HG02943 (cell line): ENCODE measurements at regions not wholly inside any gene's neighbourhood (a gene's known extent, or its start where the extent isn't known, plus 50 kb on each side); places are given as distances from the start of the nearest gene placed in this dataset.

ENCODE experiments used
- ATAC-seq: cut with Tn5 transposase; IDR thresholded peaks from one replicate; pipeline ENCODE4 v1.9.1; 2021; ENCODE audit warnings: mild to moderate bottlenecking, low read depth, moderate library complexity; ENCODE audit not compliant: unreplicated experiment

DNA sequence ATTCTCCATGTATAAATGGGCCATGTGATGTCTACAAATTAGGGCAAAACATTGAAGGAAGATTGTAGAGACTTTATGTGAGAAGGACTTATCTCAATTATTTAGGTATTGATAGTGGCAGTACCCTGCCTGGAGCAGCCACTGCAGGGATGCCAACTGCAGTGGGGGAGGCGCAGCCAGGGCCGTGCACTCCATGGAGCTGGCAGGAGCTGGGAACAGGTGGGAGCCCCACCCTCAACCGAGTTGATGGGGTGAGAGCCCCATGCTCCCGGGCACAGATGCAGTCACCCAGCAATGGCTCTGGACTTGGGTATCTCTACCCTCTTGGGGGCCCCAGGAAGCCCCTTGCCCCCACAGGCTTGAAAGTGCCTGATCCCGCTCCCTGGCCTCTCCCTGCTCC is 564.3 kb downstream of the SLC4A3 start:
- ATAC-seq: no peak

- ATAC-seq: no peak
Measured at GRCh38 chr2:220192994-220193753, 565.7 kb downstream of the SLC4A3 start.

DNA sequence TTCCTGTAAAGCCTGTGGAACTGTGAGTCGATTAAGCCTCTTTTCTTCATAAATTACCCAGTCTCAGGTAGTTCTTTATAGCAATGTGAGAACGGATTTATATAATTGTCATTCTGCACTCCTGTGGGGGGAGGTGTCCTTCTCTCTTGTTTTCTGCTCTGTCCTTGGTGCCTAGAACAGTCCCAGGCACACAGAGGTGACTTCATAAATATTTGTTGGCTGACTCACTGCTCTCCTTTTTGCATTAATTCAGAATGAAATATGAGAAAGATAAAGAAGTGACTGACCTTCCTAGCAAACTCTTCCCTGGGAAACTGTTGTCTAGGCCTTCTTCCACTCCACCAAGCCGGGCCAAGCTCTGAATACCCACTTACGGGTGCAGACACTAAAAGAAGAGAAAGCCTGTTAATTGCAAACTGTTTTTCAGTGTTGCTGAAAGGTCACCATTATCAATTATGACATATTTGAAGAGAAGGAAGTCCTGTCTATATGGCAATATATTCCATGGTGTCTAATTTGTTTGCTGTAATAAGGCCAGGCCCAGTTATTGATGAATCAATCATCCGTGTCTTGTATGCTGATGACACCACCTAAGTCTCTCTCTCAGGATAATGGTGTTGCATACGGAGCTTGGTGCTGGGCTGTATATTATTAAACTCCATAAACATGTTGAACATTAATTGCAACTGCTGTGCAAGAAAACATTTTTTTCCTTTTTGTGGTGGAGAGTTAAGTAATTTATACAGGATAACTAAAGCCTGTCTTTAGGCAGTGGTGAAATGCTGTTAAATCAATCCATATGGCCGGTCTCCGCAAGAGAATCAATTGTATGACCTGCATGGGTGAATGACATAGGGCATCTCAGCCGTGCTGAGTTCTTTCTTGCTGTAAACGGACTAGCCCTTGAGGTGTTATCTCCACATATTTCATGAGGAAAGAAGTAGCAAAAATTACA is 567.5 kb downstream of the SLC4A3 start:
- ATAC-seq: no peak

GRCh38 chr2:220198896-220199295 is 571.5 kb downstream of the SLC4A3 start:
- ATAC-seq: no peak

GRCh38 chr2:220202066-220202465 is 574.6 kb downstream of the SLC4A3 start:
- ATAC-seq: no peak

- no peak for ATAC-seq
Measured at GRCh38 chr2:220209093-220209492, 581.7 kb downstream of the SLC4A3 start.

DNA sequence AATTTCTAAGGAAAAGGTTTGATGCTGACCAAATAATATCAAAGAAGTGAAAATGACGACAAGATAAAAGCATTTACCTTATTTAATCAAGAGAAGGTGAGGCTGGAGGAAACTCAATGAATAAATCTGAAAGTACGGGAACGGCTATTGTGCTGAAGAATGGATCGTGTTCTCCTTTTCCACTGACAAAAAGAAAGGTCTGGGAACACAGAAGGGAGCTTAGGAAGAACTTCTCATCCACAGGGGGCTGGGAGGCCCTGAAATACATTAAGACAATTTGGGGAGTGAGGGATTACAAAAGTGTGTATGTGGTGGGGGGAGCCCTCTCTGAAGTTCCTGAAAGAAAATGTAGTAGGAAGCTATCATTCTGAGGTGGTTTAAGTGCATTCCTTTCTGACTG is 582.3 kb downstream of the SLC4A3 start:
- no peak for ATAC-seq

- no peak for ATAC-seq
Measured at GRCh38 chr2:220212296-220213080, 585.1 kb downstream of the SLC4A3 start.

GRCh38 chr2:220215785-220216184 is 588.4 kb downstream of the SLC4A3 start:
- no peak for ATAC-seq

DNA sequence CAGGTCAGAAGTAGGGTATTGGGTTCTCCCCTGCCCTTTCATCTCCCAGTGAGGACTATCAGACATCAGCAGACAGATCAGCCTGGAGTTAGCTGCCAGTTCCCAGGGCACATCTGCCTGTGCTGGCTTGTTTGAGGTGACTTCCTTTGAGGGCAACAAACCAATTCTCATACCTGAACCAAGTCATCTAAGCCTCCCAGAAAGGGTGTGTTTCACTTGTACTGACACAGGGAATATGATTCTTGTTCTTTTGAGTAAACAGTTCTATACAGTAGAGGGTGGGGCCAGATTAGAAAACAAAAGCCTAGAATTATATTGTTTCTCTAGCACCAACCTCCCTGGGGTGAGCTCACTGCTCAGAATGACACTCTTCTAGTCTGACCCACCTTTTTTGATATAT is 591.9 kb downstream of the SLC4A3 start:
- no peak for ATAC-seq

GRCh38 chr2:220220009-220220408 is 592.6 kb downstream of the SLC4A3 start:
- no peak for ATAC-seq

DNA sequence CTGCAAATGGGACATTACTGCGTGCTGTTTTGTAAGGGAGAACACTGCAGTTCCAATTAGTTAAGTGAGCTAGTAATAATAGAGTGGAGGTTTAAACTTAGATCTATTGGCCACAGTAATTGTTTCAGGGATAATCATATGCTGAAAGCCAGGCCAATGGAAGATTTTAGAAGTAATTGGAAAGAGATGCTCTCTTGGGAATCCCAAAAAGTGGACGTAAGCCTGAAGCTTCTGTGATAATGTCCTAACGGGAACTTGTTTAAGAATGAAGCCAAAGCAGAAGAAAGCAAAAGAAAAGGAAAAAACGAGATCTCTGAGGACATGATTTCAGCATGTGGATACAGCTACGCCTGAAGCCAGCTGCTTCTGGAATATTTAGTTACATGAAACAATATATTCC is 594.6 kb downstream of the SLC4A3 start:
- no peak for ATAC-seq

- no peak for ATAC-seq
Measured at GRCh38 chr2:220224691-220225543, 597.5 kb downstream of the SLC4A3 start.

DNA sequence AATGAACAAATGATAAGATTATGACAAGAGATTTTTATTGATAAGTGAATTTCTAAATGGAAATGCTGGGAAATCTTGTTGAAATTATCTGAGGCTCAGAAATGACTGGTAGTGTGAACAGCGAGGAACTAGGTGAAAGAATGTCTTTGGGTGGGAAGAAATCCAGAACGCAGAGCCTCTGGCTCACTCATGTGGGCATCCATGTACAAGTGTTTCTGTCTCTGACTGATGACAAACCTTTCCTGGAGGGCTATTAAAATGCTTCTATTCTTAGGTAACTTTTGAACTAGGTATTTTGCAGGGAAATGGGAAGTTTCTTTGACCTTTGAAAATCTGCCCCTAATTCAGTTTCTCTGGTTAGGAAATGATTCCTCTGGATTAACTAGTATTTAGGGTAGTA is 598.6 kb downstream of the SLC4A3 start:
- ATAC-seq: no peak

GRCh38 chr2:220226546-220226945 is 599.1 kb downstream of the SLC4A3 start:
- ATAC-seq: no peak

- ATAC-seq: no peak
Measured at GRCh38 chr2:220227266-220227920, 600.0 kb downstream of the SLC4A3 start.

DNA sequence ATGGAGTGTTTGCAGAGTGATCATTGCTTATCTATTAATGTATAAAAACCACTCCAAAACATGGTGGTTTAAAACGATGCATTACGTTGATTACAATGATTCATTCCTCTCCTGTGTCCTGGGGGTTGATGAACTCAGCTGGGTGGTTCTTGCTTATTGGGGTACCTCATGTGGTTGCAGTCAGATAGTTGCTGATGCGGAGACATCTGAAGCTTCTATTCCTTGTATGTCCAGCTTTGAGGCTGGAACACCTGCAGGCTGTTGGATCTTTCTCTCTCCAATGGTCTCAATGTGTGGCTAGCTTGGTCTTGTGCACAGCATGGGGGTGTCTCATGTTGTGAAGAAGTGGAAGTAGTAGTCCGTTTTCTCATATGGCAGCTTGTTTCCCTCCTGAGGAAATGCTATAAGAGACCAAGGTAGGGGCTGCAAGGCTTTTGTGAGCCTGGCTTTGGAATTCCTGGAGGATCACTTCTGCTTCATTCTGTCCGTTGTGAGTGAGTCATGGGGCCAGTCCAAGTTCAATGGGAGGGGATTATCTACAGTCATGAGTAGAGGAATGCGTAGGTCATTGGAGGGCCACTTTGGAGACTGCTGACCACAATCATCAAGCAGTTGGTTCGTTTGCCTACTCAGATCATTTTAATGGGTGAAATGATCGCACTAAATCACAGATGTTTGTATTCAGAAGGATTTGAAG is 601.0 kb downstream of the SLC4A3 start:
- ATAC-seq: no peak

GRCh38 chr2:220240641-220241040 is 613.2 kb downstream of the SLC4A3 start:
- ATAC-seq: no peak

DNA sequence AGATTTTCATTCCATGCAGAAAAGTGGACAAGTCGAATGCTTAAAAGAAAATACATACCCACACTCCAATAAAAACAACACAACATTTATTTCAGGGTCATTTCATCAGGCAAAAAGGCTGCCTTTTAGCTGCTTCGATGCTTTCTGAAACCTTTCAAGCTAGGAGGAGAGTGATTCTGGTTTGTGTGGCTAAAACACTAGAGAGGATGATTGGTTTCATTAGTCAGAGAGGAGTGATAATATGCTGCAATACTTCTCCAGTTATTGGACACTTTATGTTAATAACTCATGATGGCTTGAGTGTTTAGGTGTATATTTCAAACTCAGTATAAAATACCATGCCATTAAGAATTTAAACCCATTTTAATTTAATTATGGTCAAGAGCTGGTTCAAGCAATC is 614.0 kb downstream of the SLC4A3 start:
- ATAC-seq: no peak
